Smooth muscle cell of the brain vasculature (primary cell): ENCODE measurements at regions not wholly inside any gene's neighbourhood (a gene's known extent, or its start where the extent isn't known, plus 50 kb on each side); places are given as distances from the start of the nearest gene placed in this dataset.
"Not testable (repeated sequence)": the region's sequence is repeated elsewhere in the genome, so short reads cannot be mapped to it uniquely, and the experiment has no call there.

ENCODE experiments used
- DNase-seq: peaks from one replicate; pipeline ENCODE4 v3.0.0-alpha.2; 2012; ENCODE audit warnings: low read depth, low spot score

- no peak for DNase-seq
Observed at GRCh38 chr20:54324041-54324440, 116.2 kb downstream of the PFDN4 start.

DNA sequence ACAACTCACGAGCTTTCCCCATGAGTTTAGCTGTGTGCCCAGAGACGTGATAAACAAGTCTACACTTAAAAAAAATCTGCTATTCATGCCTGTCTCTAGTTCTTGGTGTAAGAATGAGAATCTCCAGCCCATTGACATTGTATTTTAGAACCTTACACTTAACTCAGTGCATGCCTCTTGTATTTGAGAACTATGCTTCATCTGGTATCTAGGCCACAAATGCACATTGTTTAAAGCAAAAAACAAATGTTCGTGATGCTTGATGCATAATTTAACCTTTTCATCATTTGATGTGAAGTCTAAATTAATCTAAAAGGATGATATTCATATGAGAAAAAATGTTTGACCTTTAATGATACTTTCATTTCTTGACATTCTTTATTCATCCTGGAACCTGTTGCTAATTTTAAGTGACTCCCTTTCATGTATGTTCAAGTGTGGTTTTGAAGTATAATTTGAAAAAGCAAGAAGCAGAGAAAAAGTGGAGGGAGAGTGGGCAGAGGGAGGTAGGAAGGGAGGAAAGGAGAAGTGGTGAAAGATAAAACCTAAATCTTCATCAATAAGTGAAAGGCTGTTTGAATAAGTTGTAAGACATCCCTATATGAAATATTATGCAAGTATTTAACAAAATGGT is 116.9 kb downstream of the PFDN4 start:
- DNase-seq, result no peak

DNA sequence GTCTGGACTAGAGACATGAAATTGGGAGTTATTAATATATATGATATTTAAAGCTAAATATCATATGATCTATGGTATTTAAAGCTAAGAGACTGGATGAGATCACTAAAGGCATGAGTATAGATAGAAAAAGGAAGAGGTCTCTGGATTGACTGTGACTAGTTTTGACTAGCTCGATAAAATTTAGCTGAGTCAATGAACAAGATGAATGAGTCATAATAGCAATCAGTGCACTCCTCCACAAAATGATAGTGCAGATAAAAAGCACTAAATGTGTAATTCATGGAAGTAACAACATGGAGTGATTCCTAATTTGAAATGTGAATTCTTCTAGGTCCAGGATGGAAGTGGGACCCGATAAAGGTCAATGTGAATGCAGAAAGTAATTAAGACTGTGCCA is 127.4 kb downstream of the PFDN4 start:
- DNase-seq, result no peak

DNA sequence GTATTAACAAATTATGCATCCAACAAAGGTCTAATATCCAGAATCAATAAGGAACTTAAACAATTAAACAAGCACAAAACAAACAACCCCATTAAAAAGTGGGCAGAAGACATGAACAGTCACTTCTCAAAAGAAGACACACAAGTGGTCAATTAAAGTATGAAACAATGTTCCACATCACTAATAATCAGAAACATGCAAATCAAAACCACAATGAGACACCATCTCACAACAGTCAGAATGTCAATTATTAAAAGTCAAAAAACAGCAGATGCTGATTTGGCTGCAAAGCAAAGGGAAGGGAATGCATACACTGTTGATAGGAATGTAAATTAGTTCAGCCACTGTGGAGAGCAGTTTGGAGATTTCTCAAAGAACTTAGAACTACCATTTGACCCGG is 129.3 kb downstream of the PFDN4 start:
- no peak for DNase-seq

GRCh38 chr20:54339093-54339492 is 131.2 kb downstream of the PFDN4 start:
- no peak for DNase-seq

DNA sequence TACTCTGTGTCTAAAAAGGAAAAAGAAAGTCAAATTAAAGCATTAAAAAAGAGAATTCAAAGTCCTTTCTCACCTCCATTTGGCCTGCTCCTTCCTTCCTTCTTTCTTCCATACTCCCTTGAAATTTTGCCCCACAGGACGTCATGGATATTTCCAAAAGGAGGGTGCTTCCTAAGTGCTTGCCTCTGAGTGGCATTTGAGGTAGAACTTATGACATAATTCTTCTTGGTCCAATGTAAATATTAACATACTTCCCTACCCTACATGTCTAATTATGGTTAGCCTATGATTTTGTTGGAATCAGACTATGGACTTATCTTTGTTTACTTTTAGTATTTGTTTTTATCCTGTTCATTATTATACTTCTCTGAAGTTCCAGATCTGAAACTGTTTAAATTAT is 132.3 kb downstream of the PFDN4 start:
- no peak for DNase-seq

DNA sequence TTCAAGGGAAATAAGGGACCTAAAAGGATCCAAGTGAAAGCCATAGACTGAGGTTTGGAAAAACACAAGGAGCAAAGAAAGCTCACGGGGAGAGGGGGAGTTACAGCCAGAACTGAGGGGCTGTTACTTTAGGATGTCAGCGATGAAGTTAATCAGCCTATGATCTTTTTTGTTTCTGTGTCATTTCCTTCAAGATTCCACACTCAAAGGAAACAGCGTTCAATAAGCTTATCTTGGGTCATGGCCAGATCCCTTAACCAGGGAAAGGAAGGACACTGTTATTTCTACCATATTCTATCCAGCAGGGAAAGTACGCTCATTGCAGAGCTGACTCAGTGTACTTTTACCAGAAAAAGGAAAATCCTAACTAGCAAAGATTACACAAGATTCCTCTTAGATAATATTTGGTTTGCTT is 132.8 kb downstream of the PFDN4 start:
- peak; percentile 60 for DNase-seq

GRCh38 chr20:54342258-54342920 is 133.0 kb upstream of the DOK5 start:
- no peak for DNase-seq

DNA sequence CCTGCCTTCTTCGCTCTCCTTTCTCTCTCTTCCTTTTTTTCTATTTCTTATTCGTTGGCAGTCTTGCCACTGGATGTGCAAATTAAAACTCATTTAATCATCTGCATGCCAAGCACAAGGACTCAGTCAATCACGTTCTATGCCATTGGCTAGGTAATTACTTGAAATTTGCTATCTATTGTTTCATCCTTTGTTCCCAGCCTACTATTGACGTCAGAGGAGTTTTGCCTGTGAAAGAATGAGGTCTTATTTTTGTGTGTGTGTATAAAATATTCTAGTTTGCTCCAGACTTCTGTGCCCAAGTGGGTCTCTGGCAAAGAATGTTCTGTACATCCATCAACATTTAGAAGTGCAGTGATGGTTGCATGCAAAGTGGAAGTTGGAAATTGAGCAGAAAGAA is 132.3 kb upstream of the DOK5 start:
- no peak for DNase-seq

DNA sequence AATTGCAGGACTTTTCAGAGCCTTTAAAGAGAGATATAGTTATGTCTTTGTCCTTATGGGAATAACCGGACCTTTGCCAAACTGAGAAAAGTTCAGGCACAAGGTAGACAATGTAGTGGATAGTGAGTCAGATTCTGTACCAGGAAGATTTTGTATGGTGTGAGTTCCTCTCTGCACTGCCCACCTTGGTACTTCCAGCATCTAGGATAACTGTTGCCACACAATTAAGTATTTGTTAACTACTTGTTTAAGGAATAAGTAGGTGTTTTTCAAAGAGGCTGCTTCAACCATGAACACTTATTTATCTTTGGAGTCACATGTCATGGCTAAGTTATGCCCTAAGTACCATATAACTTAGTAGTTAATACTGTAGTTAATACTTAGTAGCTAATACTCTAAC is 131.8 kb upstream of the DOK5 start:
- no peak for DNase-seq

GRCh38 chr20:54344832-54345231 is 130.6 kb upstream of the DOK5 start:
- no peak for DNase-seq

- DNase-seq, result peak; percentile 36
Observed at GRCh38 chr20:54345301-54345724, 130.1 kb upstream of the DOK5 start.

GRCh38 chr20:54345821-54346220 is 129.6 kb upstream of the DOK5 start:
- no peak for DNase-seq

DNA sequence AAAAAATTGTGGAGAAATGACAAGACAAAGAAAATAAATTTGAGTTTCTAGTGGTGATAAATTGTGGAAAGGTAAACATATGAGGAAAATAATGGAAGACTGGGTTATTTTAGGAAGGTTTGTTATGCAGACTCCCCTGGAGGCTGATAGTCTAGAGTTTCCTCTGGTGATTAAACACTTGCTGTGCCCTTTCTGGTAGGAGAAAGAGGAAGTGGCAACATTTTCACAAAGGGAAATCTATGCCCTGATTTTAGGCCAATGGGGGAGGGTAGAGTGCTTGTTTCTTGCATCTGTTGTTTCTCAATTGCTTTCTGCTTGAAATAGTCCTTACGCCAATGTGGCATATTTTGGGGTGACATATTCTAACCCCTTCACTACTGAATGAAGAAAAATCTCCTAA is 129.1 kb upstream of the DOK5 start:
- DNase-seq, result no peak

- DNase-seq, result no peak
Observed at GRCh38 chr20:54347166-54347833, 128.1 kb upstream of the DOK5 start.

DNA sequence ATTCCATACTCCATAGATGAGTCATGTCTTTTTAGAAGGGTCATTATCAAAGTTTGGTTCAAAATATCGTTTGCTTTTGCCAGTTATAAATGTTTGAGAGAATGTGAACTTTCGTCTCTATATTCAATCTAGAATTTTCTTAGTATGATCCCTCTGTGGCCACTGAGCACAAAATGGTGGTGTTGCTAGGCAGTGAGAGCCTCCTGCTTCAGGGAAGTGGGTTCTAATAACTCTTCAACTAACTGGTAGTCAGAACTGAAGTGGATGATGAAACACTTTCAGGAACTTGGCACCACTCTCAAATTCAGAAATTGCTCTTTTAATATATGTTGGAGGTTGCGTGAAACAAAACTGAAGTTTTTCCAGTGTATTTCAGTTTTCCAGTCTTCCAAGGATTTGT is 125.0 kb upstream of the DOK5 start:
- no peak for DNase-seq

DNA sequence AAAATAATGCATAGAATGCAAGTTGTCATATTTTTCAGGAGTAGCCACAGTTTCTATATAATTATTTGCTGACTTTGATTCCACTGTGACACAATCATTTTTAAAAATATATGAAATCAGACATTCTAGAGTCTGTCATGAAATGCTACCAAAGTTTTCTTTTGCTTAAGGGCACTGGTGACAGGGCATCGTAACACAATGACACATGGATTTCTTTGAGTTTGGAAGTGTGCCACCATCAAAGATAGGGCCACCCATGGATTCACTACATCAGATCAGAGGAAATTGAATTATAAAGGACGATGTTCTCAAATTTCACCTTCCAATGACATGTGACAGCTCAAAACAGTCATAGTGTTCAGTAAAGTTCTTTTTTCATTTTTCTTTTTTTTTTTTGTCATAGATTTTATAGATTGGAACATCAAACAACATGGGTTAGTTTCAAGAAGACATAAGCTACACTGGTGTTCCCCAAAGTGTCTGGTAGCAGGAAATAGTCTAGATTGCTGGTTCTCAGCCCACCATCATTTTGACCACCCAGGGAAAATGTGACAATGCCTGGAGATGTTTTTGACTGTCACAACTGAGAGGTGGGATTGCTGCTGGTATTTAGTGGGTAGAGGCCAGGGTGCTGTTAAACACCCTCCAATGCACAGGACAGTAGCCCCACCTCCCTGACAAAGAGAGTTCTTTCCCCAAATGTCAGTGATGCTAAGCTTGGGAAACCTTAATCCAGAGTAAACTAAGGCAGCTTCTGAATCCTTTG is 123.8 kb upstream of the DOK5 start:
- no peak for DNase-seq

DNA sequence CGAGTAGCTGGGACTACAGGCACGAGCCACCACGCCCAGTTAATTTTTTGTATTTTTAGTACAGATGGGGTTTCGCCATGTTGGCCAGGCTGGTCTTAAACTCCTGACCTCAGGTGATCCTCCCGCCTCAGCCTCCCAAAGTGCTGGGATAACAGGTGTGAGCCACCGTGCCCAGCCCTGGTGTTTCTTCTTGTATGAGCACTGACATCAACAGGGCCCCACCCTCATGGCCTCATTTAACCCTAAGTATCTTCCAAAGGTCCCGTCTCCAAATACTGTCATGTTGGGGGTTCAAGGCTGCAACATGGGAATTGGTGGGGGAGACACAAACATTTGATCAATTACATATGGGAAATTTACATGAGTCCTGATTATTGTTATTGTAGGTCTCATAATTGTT is 122.9 kb upstream of the DOK5 start:
- not testable (repeated sequence) for DNase-seq

DNA sequence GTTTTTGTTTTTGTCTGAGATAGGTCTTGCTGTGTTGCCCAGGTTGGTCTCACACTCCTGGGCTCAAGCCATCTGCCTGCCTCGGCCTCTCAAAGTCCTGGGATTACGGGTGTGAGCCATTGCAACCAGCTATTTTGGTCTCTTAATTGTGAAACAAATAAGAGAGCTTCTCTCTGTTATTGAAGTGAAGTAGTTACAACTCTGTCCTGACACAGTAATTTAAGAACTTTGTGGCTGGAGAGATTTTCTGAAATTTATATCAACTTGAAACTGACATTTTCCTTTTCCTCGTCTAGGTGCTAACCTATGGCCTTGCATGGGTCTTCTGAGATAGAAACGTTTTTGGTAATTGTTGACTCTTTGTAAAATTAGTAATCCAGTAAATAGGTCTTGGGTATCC is 122.1 kb upstream of the DOK5 start:
- no peak for DNase-seq

GRCh38 chr20:54355631-54356280 is 119.6 kb upstream of the DOK5 start:
- DNase-seq, result no peak

GRCh38 chr20:54356801-54357200 is 118.6 kb upstream of the DOK5 start:
- DNase-seq, result no peak

- no peak for DNase-seq
Observed at GRCh38 chr20:54361475-54361874, 113.9 kb upstream of the DOK5 start.
